Central memory CD8-positive, alpha-beta T cell (primary cell): ENCODE measurements at regions not wholly inside any gene's neighbourhood (a gene's known extent, or its start where the extent isn't known, plus 50 kb on each side); places are given as distances from the start of the nearest gene placed in this dataset.

Experiments
- ATAC-seq: fragments of 150-1000 bp; cut with Tn5 transposase; replicated peaks from 2 replicates; pipeline ENCODE4 v1.10.0; 2022; ENCODE audit warnings: mild to moderate bottlenecking, moderate FRiP score, moderate number of reproducible peaks; ENCODE audit not compliant: poor library complexity, severe bottlenecking; ENCODE audit errors: extremely low read depth
- DNase-seq, 2 donors: peaks; one replicate each; pipeline ENCODE4 v3.0.0; 2021; ENCODE audit warnings: low spot score in 2 of 2
- H3K27ac Mint-ChIP-seq: one replicate; pipeline ENCODE4 v1.8.0; 2022; ENCODE audit warnings: low read depth, mild to moderate bottlenecking, moderate library complexity, mixed read lengths
- H3K27me3 Mint-ChIP-seq: one replicate; pipeline ENCODE4 v1.8.0; 2022; ENCODE audit warnings: mixed read lengths
- H3K36me3 Mint-ChIP-seq: one replicate; pipeline ENCODE4 v1.8.0; 2022; ENCODE audit warnings: mild to moderate bottlenecking, moderate library complexity, mixed read lengths; ENCODE audit not compliant: insufficient read depth
- H3K4me1 Mint-ChIP-seq: one replicate; pipeline ENCODE4 v1.8.0; 2022; ENCODE audit warnings: mixed read lengths
- H3K4me3 Mint-ChIP-seq: one replicate; pipeline ENCODE4 v1.8.0; 2022; ENCODE audit warnings: mild to moderate bottlenecking, moderate library complexity, mixed read lengths
- H3K9me3 Mint-ChIP-seq: one replicate; pipeline ENCODE4 v1.8.0; 2022; ENCODE audit warnings: mixed read lengths

GRCh38 chr9:23394189-23394588 lies 431.9 kb downstream of the ELAVL2 start:
- ATAC-seq: no peak
- no peak for DNase-seq
- Mint-ChIP-seq H3K27me3 (no peaks in the 10 kb centered on the region), H3K4me1 (no peaks in the 10 kb centered on the region), H3K27ac (no peak overlapping the region), H3K9me3 (peaks cover 21% of the 10 kb centered on the region), H3K4me3 (no peak overlapping the region), H3K36me3 (no peaks in the 10 kb centered on the region)

- ATAC-seq: no peak
- H3K4me3 Mint-ChIP-seq: no peak overlapping the region
- H3K4me1 Mint-ChIP-seq: no peaks in the 10 kb centered on the region
- no peaks in the 10 kb centered on the region for H3K27me3 Mint-ChIP-seq
- no peaks in the 10 kb centered on the region for H3K36me3 Mint-ChIP-seq
- no peak overlapping the region for H3K27ac Mint-ChIP-seq
- peaks cover 12% of the 10 kb centered on the region for H3K9me3 Mint-ChIP-seq
- no peak for DNase-seq
These were observed 417.2 kb downstream of the ELAVL2 start for GRCh38 chr9:23408874-23409273.

DNA sequence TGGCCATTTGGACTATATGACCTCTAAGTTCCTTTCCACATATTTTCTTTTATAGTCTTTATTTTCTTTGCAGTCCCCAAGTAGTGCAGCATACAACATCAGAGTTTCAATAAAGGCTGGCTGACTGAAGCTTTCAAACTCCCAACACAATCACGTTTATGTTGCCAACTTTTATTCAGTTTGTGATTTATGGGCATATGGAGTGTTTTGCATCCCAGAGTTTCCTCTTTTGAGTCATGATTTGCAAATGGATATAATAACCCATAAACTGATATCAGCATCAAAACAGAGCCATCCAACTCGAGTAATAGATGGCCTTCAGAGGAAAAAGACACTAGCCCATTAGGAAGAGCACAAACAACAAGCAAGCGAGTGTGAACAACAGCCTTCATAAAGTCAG lies 414.0 kb downstream of the ELAVL2 start:
- no peak overlapping the region for H3K27ac Mint-ChIP-seq
- no peaks in the 10 kb centered on the region for H3K4me1 Mint-ChIP-seq
- no peaks in the 10 kb centered on the region for H3K36me3 Mint-ChIP-seq
- ATAC-seq (no peak), DNase-seq (no peak)
- no peak overlapping the region for H3K4me3 Mint-ChIP-seq
- H3K9me3 Mint-ChIP-seq: peaks cover 15% of the 10 kb centered on the region
- no peaks in the 10 kb centered on the region for H3K27me3 Mint-ChIP-seq

DNA sequence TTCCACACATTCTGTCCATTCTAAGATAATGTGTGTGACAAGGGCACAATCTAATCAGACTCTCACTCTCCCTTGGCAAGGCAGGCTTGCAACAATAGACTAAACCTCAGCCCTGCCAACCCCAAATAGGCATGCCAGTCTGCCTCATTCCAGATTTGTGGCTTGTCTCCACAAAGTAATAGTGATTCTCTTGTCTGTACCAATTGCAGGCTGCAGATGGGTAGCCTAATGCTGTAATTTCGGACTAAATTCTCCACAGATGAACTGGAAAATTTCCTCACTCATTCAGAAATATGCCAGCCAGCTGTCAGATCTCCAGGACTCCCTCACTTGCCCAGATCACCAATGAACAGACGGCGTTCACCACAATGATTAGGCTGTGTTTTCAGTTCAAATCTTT lies 413.6 kb downstream of the ELAVL2 start:
- H3K9me3 Mint-ChIP-seq: peaks cover 15% of the 10 kb centered on the region
- no peak overlapping the region for H3K27ac Mint-ChIP-seq
- H3K4me3 Mint-ChIP-seq: no peak overlapping the region
- H3K36me3 Mint-ChIP-seq: no peaks in the 10 kb centered on the region
- no peaks in the 10 kb centered on the region for H3K4me1 Mint-ChIP-seq
- ATAC-seq: no peak
- no peak for DNase-seq
- H3K27me3 Mint-ChIP-seq: no peaks in the 10 kb centered on the region

GRCh38 chr9:23413541-23413940 lies 412.5 kb downstream of the ELAVL2 start:
- no peak overlapping the region for H3K4me3 Mint-ChIP-seq
- H3K27ac Mint-ChIP-seq: no peak overlapping the region
- peaks cover 15% of the 10 kb centered on the region for H3K9me3 Mint-ChIP-seq
- no peaks in the 10 kb centered on the region for H3K36me3 Mint-ChIP-seq
- H3K27me3 Mint-ChIP-seq: no peaks in the 10 kb centered on the region
- H3K4me1 Mint-ChIP-seq: no peaks in the 10 kb centered on the region
- DNase-seq (no peak), ATAC-seq (no peak)

DNA sequence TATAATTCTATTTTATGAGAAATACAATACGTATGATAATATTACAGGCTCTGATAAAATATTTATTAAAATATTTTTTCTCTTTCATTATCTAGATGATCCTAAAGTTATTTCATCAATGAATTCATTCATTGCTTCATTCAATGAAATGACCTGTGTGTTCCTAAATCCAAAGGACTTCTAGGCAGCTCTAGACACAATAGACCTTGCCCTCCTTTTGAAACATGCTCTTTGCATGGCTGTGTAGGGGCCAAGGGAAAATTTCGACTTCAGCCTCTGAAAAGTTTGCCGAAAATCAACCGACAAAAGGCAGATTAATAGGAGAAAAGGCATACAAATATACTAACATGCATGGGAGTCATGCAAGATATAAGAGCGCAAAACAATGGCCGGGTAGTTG lies 402.0 kb downstream of the ELAVL2 start:
- ATAC-seq (no peak), DNase-seq (no peak)
- Mint-ChIP-seq H3K27me3 (no peaks in the 10 kb centered on the region), H3K4me3 (no peak overlapping the region), H3K36me3 (peaks cover 2% of the 10 kb centered on the region), H3K9me3 (peaks cover 26% of the 10 kb centered on the region), H3K27ac (no peak overlapping the region), H3K4me1 (no peaks in the 10 kb centered on the region)

DNA sequence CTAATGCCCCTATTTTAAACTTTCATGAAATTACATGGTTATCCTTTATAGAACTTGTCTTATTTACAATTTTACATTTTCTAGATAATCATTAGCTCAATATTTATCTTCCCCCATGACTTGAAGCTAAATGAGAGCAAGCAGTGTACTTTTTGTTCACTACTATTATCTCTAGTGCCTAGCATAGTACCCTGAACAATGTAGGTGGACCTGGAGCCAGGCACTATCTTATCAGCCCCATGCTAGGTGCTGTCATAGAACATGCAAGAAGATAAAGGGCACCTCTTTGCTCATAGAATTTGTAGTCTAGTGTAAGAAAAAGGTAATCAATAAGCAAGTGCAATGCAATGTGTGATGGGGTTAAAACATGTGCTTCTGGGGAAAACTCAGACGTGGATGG lies 399.9 kb downstream of the ELAVL2 start:
- H3K4me1 Mint-ChIP-seq: no peaks in the 10 kb centered on the region
- no peak overlapping the region for H3K4me3 Mint-ChIP-seq
- H3K27me3 Mint-ChIP-seq: no peaks in the 10 kb centered on the region
- peaks cover 2% of the 10 kb centered on the region for H3K36me3 Mint-ChIP-seq
- no peak overlapping the region for H3K27ac Mint-ChIP-seq
- ATAC-seq (no peak), DNase-seq (no peak)
- peaks cover 20% of the 10 kb centered on the region for H3K9me3 Mint-ChIP-seq

DNA sequence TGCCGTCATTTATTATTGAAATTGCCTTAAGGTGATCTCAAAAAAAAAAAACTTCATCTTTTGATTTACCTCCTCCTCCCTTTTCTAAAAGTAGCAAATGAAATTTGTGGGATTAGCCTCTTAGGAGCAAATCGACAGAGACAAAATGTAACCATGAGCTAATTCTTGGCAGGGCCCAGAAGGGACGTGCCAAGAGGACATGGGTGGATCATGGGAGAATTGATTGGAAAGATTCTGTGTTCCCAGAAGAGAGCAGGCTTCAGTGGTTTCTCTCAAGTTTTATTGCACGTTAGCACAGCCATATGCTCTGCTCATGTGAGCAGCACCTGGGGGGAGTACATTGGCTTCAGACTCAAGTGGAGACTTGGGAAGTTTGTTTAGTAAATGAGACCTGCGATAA lies 394.6 kb downstream of the ELAVL2 start:
- DNase-seq: no peak
- no peak overlapping the region for H3K27ac Mint-ChIP-seq
- no peak for ATAC-seq
- peaks cover 21% of the 10 kb centered on the region for H3K9me3 Mint-ChIP-seq
- H3K36me3 Mint-ChIP-seq: no peaks in the 10 kb centered on the region
- no peaks in the 10 kb centered on the region for H3K27me3 Mint-ChIP-seq
- no peak overlapping the region for H3K4me3 Mint-ChIP-seq
- H3K4me1 Mint-ChIP-seq: no peaks in the 10 kb centered on the region

- ATAC-seq: no peak
- peaks cover 18% of the 10 kb centered on the region for H3K9me3 Mint-ChIP-seq
- no peaks in the 10 kb centered on the region for H3K27me3 Mint-ChIP-seq
- no peaks in the 10 kb centered on the region for H3K4me1 Mint-ChIP-seq
- H3K27ac Mint-ChIP-seq: no peak overlapping the region
- H3K4me3 Mint-ChIP-seq: no peak overlapping the region
- no peak for DNase-seq
- no peaks in the 10 kb centered on the region for H3K36me3 Mint-ChIP-seq
These were observed 391.4 kb downstream of the ELAVL2 start for GRCh38 chr9:23434654-23435053.

DNA sequence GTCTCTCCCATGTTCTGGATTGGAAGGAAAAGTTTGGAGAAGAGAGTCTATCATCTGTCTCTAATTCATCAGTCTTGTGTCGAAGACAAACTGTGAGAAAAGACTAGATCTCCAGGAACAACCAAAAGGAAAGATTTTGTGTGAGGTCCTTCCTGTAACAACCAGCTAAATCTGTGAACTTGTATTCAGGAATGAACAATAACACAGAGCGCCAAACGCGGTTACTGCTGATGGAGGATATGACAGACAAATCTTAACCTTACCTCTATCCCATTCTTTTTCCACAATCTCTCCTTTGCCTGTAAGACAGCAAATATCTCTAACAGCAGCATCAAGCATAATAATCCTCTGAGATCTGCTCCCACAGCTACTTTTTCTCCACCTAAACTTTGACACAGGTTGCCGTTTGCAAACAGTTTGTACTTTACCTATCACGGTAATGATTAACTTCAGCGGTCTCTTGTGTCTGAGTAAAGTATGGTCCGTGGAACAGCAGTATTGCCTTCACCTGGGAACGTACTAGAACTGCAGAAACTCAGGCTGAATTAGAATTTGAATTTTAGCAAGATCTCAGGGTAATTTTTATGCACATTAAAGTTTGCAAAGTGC lies 387.6 kb downstream of the ELAVL2 start:
- peaks cover 12% of the 10 kb centered on the region for H3K9me3 Mint-ChIP-seq
- H3K4me1 Mint-ChIP-seq: no peaks in the 10 kb centered on the region
- no peaks in the 10 kb centered on the region for H3K36me3 Mint-ChIP-seq
- no peak overlapping the region for H3K27ac Mint-ChIP-seq
- H3K27me3 Mint-ChIP-seq: no peaks in the 10 kb centered on the region
- no peak for ATAC-seq
- no peak overlapping the region for H3K4me3 Mint-ChIP-seq
- no peak for DNase-seq

GRCh38 chr9:23441275-23441674 lies 384.8 kb downstream of the ELAVL2 start:
- H3K27ac Mint-ChIP-seq: no peak overlapping the region
- no peak for ATAC-seq
- no peaks in the 10 kb centered on the region for H3K4me1 Mint-ChIP-seq
- no peaks in the 10 kb centered on the region for H3K27me3 Mint-ChIP-seq
- H3K4me3 Mint-ChIP-seq: no peak overlapping the region
- H3K36me3 Mint-ChIP-seq: no peaks in the 10 kb centered on the region
- DNase-seq: no peak
- peaks cover 6% of the 10 kb centered on the region for H3K9me3 Mint-ChIP-seq

- ATAC-seq: no peak
- no peak overlapping the region for H3K27ac Mint-ChIP-seq
- H3K9me3 Mint-ChIP-seq: peaks cover 5% of the 10 kb centered on the region
- no peak for DNase-seq
- no peaks in the 10 kb centered on the region for H3K36me3 Mint-ChIP-seq
- no peak overlapping the region for H3K4me3 Mint-ChIP-seq
- no peaks in the 10 kb centered on the region for H3K27me3 Mint-ChIP-seq
- no peaks in the 10 kb centered on the region for H3K4me1 Mint-ChIP-seq
These were observed 381.4 kb downstream of the ELAVL2 start for GRCh38 chr9:23444658-23445057.

- no peak for ATAC-seq
- DNase-seq: no peak
- Mint-ChIP-seq H3K9me3 (no peaks in the 10 kb centered on the region), H3K27me3 (no peaks in the 10 kb centered on the region), H3K4me3 (no peak overlapping the region), H3K27ac (no peak overlapping the region), H3K4me1 (no peaks in the 10 kb centered on the region), H3K36me3 (no peaks in the 10 kb centered on the region)
These were observed 378.9 kb downstream of the ELAVL2 start for GRCh38 chr9:23447166-23447565.

DNA sequence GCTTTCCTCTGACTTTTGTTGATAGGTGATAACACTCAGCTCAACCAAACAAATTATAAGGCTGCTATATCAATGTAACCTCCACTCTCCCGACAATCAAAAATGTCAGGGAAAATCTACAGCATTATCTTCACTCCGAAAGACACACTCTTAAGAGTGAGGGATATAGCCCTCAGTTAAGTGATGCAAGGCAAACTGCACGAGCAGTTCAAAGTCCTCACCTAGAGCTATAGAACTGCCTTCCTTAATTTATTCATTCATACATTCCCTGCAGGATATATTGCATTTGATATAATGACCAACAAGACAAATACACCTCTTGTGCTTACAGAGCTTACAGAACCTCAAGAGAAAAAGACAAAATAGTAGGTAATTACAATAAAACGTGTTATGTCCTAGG lies 378.1 kb downstream of the ELAVL2 start:
- Mint-ChIP-seq H3K4me3 (no peak overlapping the region), H3K27ac (no peak overlapping the region), H3K4me1 (no peaks in the 10 kb centered on the region), H3K27me3 (no peaks in the 10 kb centered on the region), H3K36me3 (no peaks in the 10 kb centered on the region), H3K9me3 (peaks cover 1% of the 10 kb centered on the region)
- DNase-seq (no peak), ATAC-seq (no peak)
